Activated T-cell treated with anti-CD3 and anti-CD28 coated beads, Interleukin-2, amount 50 U/mL, for 24 hours (primary cell): ENCODE measurements at regions not wholly inside any gene's neighbourhood (a gene's known extent, or its start where the extent isn't known, plus 50 kb on each side); places are given as distances from the start of the nearest gene placed in this dataset.

ENCODE experiments used
- DNase-seq: peaks from one replicate; pipeline ENCODE4 v3.0.0-alpha.2; 2020
- H3K27ac Mint-ChIP-seq: 2 replicates; pipeline ENCODE4 v1.8.0; 2020; ENCODE audit warnings: mild to moderate bottlenecking, mixed read lengths
- H3K27me3 Mint-ChIP-seq: 2 replicates; pipeline ENCODE4 v1.8.0; 2020; ENCODE audit warnings: mixed read lengths
- H3K36me3 Mint-ChIP-seq: 2 replicates; pipeline ENCODE4 v1.8.0; 2020; ENCODE audit warnings: low read depth, mixed read lengths
- H3K4me1 Mint-ChIP-seq: 2 replicates; pipeline ENCODE4 v1.8.0; 2020; ENCODE audit warnings: low read depth, mixed read lengths
- H3K4me3 Mint-ChIP-seq: 2 replicates; pipeline ENCODE4 v1.8.0; 2020; ENCODE audit warnings: mild to moderate bottlenecking, moderate library complexity, mixed read lengths
- H3K9me3 Mint-ChIP-seq: 2 replicates; pipeline ENCODE4 v1.8.0; 2020; ENCODE audit warnings: mixed read lengths

DNA sequence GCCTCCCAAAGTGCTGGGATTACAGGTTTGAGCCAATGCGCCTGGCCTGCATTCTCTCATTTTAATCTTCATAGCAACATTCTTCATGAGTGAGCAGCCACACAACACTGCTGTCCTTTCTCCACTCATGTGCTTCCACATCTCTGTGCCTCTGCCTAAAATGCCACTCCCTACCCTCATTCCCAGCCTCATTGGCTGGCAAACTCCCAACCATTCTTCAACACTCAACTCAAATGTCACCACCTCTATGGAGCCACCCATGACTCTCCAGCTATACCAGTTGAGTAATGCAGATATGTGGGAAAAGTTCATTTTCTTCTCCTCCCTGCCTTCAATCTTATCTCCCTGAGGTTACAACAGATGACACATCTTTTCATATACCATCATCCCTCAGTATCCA, 53.9 kb upstream of the ZC3H12A start:
- Mint-ChIP-seq H3K27ac (no peak overlapping the region), H3K36me3 (no peaks in the 10 kb centered on the region), H3K9me3 (peaks cover 3% of the 10 kb centered on the region), H3K4me1 (no peaks in the 10 kb centered on the region), H3K4me3 (no peak overlapping the region), H3K27me3 (peaks cover 23% of the 10 kb centered on the region)
- DNase-seq, result no peak

DNA sequence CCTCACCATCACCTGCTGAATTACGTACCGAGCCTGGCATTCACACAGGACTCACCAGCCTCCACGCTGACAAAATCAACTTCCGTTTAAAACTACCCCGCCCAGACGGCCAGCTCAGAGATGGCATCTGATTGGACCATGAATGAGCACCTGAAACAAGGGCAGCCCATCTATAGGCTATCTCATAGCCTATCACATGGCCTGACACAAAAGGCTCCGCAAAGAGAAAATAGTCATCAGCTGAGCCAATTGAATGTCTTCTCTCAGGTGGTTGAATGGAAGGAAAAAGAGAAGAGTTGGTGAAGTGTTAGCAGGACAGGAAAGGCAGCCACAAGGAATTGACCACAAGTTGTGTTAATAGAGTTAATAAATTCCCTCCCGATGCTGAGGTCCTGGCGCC, 50.6 kb upstream of the ZC3H12A start:
- H3K27ac Mint-ChIP-seq, result no peak overlapping the region
- H3K4me3 Mint-ChIP-seq, result no peak overlapping the region
- no peaks in the 10 kb centered on the region for H3K4me1 Mint-ChIP-seq
- no peaks in the 10 kb centered on the region for H3K9me3 Mint-ChIP-seq
- no peaks in the 10 kb centered on the region for H3K36me3 Mint-ChIP-seq
- H3K27me3 Mint-ChIP-seq, result peaks cover 24% of the 10 kb centered on the region
- DNase-seq, result no peak

DNA sequence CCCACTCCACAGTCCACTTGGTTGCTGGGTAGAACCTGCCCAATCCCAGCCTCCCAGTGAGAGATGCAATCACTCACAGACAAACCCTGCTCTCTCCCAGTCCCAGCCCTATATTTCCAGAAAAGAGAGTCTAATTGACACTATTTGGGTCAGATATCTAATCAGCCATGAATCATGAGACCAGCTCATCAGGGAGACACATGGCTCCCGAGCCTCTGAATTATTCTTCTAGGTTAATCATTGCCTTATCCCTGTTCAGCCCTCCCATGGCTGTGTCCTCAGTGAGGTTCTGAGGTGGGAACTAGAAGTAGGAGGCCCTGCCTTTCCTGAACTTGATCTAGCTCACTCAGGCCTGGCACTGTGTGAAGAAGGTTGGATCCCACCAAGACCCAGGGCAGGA, 49.9 kb upstream of the ZC3H12A start:
- Mint-ChIP-seq H3K27me3 (peaks cover 26% of the 10 kb centered on the region), H3K36me3 (no peaks in the 10 kb centered on the region), H3K27ac (no peak overlapping the region), H3K9me3 (no peaks in the 10 kb centered on the region), H3K4me3 (no peak overlapping the region), H3K4me1 (no peaks in the 10 kb centered on the region)
- no peak for DNase-seq
